ENCODE measurements at regions not wholly inside any gene's neighbourhood (a gene's known extent, or its start where the extent isn't known, plus 50 kb on each side); places are given as distances from the start of the nearest gene placed in this dataset.
"Not testable (repeated sequence)": the region's sequence is repeated elsewhere in the genome, so short reads cannot be mapped to it uniquely, and the experiment has no call there.

DNA sequence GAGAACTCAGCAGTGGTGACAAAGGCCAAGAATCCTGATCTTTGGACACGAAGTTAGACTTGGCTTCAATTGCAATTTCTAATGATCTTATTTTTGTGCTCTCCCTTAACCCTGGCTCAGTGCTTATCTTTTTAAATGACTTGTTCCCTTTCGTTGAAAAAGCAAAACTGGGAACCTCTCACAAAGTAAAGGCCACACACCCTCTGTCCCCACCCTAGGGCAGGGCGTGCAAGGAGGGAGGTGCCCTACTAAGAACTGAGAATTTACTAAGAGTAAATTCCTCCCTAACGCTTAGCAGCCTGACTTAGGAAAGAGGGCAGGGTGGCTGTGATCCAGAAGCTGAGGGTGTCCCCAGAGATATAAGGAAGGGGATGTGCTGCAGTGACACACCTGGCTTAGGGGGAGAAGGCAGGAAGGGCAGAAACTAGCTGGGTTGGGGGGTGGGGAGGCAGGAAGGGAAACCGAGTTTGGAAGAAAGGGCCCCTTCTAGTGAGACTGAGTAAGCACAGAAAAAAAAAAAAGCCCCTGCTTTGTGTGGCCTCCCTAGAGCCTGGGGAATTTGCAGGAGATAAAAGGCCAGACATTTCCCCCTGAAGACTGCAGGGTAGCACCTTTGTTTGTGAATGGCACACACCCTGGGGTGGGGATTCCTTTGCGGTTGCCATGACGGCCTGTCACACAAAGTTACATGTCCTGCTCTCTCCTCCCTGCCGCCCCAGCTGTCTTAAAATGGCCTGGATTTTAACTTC lies 435.1 kb downstream of the EFNB2 start:
- no peak for DNase-seq (ENCODE audit: low read depth in 3 of 3)

DNA sequence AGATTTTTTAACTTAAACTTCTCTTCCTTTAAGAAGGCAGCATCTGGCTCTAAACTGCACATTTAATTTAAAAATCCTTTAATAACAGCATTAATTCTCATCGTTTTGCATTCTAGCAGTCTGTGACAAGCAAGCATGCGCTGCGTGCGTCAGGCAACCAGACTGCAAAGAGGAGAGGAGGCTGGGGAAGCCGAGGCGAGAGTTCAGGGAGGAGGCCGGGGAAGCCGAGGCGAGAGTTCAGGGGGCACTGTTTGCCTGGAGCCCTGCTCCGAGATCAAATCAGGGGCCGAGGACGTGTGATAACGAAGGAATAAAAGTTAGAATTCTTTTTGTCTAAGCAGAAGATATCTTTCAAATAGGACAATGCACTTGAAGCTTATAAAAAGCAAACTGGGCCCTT lies 435.7 kb downstream of the EFNB2 start:
- DNase-seq (ENCODE audit: low read depth in 3 of 3), result no peak

DNA sequence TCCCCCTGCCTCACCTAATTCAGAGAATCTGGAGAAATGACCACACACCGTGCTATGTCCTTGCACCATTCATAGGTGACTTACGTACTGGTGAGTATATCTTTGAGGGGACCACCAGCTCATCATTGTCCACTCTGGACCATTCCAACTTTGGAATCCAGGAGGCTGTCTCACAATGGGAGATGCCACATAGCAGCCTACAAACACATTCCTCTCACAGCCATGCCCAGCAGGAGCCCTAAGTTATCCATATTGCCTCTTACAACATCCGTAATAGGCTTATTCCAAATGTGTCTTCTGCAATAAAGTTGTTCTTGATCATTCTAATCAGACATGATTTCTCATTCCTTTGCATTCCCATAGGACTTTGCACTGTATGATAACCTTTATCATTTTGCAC lies 436.7 kb downstream of the EFNB2 start:
- DNase-seq (ENCODE audit: low read depth in 3 of 3), result no peak

DNA sequence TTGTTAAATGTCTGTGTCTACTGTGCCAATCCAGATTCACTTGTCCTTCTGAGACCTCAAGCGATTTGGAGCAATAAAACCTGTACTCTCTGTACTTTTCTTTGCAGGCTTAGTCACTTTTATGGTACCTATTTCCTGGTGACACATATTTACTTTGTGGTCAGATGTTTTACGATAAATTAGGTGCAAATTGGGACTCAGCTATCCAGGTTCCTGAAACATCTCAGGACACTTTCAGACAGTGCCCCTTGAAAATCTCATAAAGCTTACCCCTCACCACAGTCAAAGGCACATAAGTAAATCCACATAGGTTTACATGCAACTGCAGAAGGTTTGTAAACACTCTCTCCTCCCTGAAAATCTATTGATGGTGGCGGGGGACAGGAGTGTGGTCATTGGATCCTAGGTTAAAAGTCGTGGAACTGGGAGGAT lies 438.8 kb downstream of the EFNB2 start:
- DNase-seq (ENCODE audit: low read depth in 3 of 3), result no peak

GRCh38 chr13:106095919-106096318 lies 439.5 kb downstream of the EFNB2 start:
- no peak for DNase-seq (ENCODE audit: low read depth in 3 of 3)

DNA sequence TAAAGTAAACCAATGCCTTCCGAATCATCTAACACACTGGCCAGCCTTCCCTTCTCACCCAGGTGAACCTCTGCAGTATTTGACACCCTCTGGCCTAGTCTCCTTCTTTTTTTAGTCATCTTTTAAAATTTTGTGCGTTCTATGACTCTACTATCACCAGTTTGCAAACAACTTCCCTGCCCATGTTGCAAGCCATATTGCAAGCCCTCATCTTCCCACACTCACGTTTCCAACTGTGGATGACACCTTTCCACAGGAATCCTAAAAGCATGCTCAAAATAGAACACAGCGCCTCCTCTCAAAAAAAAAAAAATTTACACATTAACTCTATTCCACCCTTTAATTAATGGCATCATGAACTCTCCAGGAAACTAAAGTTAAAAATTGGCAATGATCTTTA lies 440.1 kb downstream of the EFNB2 start:
- DNase-seq (ENCODE audit: low read depth in 3 of 3), result no peak

GRCh38 chr13:106090001-106090400 lies 445.5 kb downstream of the EFNB2 start:
- DNase-seq (ENCODE audit: low read depth in 3 of 3), result no peak

GRCh38 chr13:106089261-106089980 lies 446.0 kb downstream of the EFNB2 start:
- DNase-seq (ENCODE audit: low read depth in 3 of 3), result no peak

DNA sequence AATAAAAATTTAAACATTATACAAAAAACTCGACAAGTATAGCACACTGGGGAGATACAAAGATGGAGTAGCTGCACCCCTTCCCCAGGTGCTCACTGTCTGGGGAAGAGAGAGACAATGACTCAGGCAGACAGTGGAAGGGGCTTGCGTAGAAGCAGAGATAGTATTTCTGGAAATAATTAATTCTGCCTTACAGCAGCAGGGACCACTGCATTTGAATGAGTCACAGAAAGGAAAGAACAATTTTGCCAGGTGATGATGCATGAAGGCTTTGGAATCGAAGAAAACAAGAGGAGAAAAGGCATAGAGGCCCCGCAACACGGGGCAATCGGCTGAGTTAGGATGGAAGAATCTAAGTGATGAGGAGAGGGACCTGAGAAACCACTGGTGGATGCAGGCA lies 447.4 kb downstream of the EFNB2 start:
- DNase-seq (ENCODE audit: low read depth in 3 of 3), result no peak

GRCh38 chr13:106087201-106087600 lies 448.3 kb downstream of the EFNB2 start:
- no peak for DNase-seq (ENCODE audit: low read depth in 3 of 3)

GRCh38 chr13:106083620-106084350 lies 451.7 kb downstream of the EFNB2 start:
- DNase-seq (ENCODE audit: low read depth in 3 of 3), result no peak

DNA sequence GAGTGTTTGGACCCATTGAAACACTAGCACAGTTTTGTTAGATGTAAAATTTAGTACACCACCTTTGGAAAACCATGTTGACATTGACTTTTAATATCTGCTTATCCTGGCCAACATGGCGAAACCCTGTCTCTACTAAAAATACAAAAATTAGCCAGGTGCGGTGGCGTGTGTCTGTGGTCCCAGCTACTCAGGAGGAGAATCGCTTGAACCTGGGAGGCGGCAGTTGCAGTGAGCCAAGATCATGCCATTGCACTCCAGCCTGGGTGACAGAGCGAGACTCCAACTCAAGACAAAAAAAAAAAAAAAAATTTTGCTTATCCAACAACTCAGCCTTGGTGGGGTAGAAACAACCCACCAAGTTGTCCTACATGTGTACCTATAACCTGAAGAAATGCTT lies 454.2 kb downstream of the EFNB2 start:
- DNase-seq (ENCODE audit: low read depth in 3 of 3), result not testable (repeated sequence)

DNA sequence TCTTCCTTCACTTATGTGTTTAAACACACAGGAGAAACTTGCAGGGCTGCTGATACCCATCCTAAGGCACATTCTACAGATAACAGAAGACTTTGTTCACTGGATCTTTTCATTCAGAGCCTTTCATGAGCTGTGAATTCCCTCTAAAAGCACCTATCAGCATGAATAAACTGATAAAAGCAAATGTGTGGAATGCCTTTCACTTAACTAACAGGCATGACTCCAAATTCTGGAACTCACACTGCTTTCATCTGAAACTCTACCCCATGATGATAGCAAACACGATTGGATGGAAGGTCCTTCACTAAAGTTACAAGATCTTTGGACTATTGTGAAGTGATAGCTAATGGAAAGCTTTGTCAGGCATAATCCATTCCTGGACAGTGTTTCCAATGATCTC lies 457.3 kb downstream of the EFNB2 start:
- no peak for DNase-seq (ENCODE audit: low read depth in 3 of 3)

GRCh38 chr13:106077017-106077416 lies 458.4 kb downstream of the EFNB2 start:
- no peak for DNase-seq (ENCODE audit: low read depth in 3 of 3)

- no peak for DNase-seq (ENCODE audit: low read depth in 3 of 3)
Measured at GRCh38 chr13:106072014-106072413, 463.4 kb downstream of the EFNB2 start.

GRCh38 chr13:106063591-106064313 lies 471.7 kb downstream of the EFNB2 start:
- DNase-seq (ENCODE audit: low read depth in 3 of 3), result no peak

DNA sequence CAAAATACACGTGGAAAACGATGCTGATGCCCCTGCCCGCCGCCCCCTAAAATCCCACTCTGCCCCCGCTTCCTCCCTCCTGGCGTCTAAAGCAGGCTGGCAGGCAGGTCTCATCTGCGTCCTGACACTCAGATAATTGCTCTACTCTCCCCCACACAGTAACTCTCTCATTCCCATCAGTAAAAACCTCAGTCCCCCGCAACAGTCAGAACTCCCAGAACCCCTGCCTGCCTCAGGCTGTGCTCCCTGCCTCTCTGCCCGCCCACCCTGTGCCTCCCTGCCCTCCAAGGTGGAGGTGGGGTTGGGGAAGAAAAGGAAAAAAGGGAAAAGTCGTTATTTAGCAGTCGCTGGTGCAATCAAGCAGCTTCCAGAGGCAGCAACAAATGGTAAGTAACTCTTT lies 473.7 kb downstream of the EFNB2 start:
- no peak for DNase-seq (ENCODE audit: low read depth in 3 of 3)

- no peak for DNase-seq (ENCODE audit: low read depth in 3 of 3)
Measured at GRCh38 chr13:106056851-106057250, 478.6 kb downstream of the EFNB2 start.

DNA sequence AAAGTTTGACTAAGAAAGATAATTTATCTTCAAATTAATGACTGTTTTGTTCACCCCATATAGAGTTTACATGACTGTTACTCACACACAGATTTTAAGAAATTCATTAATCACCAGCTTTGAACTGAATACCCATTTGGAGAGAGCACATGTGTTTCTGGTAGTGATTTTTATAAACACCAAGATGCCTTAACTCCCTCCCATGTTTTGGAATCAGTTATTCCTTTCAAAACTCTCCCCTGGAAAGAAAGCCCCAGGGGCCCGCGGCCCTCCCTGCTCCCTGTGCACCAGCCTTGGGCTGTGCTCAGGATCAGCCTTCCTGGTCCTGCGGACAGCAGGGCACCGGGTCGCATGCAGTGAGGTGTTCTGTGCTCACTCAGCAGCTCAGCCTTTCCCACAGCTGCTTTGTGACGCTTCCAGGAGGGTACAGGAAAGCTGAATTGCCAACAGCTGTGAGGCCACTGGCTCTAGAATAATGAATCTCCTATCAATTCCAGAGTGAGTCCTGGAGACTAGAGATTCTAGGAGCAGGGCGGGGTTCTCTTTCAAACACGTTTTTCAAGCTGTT lies 483.2 kb downstream of the EFNB2 start:
- no peak for DNase-seq (ENCODE audit: low read depth in 3 of 3)

GRCh38 chr13:106049171-106049570 lies 486.3 kb downstream of the EFNB2 start:
- DNase-seq (ENCODE audit: low read depth in 3 of 3), result no peak

GRCh38 chr13:106048386-106048785 lies 487.1 kb downstream of the EFNB2 start:
- DNase-seq (ENCODE audit: low read depth in 3 of 3), result no peak

DNA sequence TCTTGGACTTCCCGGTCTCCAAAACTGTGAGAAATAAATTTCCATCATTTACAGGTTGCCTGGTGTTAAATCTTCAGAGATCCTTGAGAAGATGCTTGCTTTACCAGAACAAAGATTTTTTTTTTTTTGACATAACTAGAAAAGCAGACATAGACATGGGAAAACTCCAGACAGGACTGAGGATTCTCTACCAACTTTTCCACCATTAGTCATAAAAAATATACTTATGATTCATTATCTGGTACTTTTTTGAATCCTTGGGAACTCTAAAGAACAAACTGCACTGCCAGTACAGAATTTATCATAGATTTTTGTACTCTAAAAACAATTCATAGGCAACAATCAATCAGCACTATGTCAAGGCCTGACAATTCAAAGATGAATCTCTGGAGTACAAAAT lies 487.6 kb downstream of the EFNB2 start:
- DNase-seq (ENCODE audit: low read depth in 3 of 3), result no peak
